H1 (cell line): ENCODE measurements at regions not wholly inside any gene's neighbourhood (a gene's known extent, or its start where the extent isn't known, plus 50 kb on each side); places are given as distances from the start of the nearest gene placed in this dataset.

Source experiments
- CTCF ChIP-seq, 3 experiments: IDR thresholded peaks; 1 replicate in 2 of 3; 2 replicates in 1 of 3; pipeline versions ENCODE4 v1.5.1 to v1.6.1; 2011; ENCODE audit warnings: low read length in 3 of 3, mild to moderate bottlenecking in 3 of 3, inconsistent platforms in 2 of 3, low read depth in 1 of 3, moderate library complexity in 1 of 3; ENCODE audit not compliant: insufficient read depth in 1 of 3; ENCODE audit errors: control extremely low read depth in 1 of 3
- GABPA ChIP-seq: IDR thresholded peaks from 2 replicates; pipeline ENCODE4 v1.6.1; 2011; ENCODE audit warnings: mild to moderate bottlenecking, low read length, moderate library complexity, borderline replicate concordance; ENCODE audit not compliant: insufficient read depth
- JUND ChIP-seq: IDR thresholded peaks from 2 replicates; pipeline ENCODE4 v1.6.1; 2011; ENCODE audit warnings: mild to moderate bottlenecking, improper control_type of control experiment, low read length
- PHF8 ChIP-seq: fragments of 200-600 bp; sonication (generic); conservative IDR thresholded peaks from 2 replicates; pipeline ENCODE4 v1.7.1; 2012; ENCODE audit warnings: low read depth, mild to moderate bottlenecking, inconsistent platforms, low read length, moderate library complexity
- POLR2A ChIP-seq, 2 experiments: IDR thresholded peaks; 1 replicate in 1 of 2; 2 replicates in 1 of 2; pipeline ENCODE4 v1.6.1; 2011; ENCODE audit warnings: low read depth in 2 of 2, low read length in 2 of 2, mild to moderate bottlenecking in 2 of 2; ENCODE audit errors: control extremely low read depth in 1 of 2
- POLR2AphosphoS5 ChIP-seq: IDR thresholded peaks from 2 replicates; pipeline ENCODE4 v1.6.1; 2011; ENCODE audit warnings: low read depth, low read length
- RAD21 ChIP-seq, 2 experiments: IDR thresholded peaks in 1 of 2; conservative IDR thresholded peaks in 1 of 2; 2 replicates each; pipeline ENCODE4 v1.6.1; 2011; ENCODE audit warnings: low read depth in 2 of 2, low read length in 2 of 2, improper control_type of control experiment in 1 of 2, inconsistent platforms in 1 of 2, mild to moderate bottlenecking in 1 of 2, moderate library complexity in 1 of 2
- TAF1 ChIP-seq: IDR thresholded peaks from 2 replicates; pipeline ENCODE4 v1.6.1; 2011; ENCODE audit warnings: mild to moderate bottlenecking, low read depth, low read length
- TEAD4 ChIP-seq: IDR thresholded peaks from 2 replicates; pipeline ENCODE4 v1.6.1; 2012; ENCODE audit warnings: low read depth, low read length, inconsistent platforms, mixed read lengths
- ZNF274 ChIP-seq: IDR thresholded peaks from 2 replicates; pipeline ENCODE4 v1.7.0; 2012; ENCODE audit warnings: low read length, borderline replicate concordance; ENCODE audit errors: extremely low read depth
- TF ChIP-seq, protein P1 (sequence below): IDR thresholded peaks from 2 replicates; pipeline ENCODE4 v1.6.1; 2011; ENCODE audit warnings: low read depth, mild to moderate bottlenecking, low read length; ENCODE audit not compliant: insufficient read depth

- TF ChIP-seq GABPA = no peak
- TF ChIP-seq, protein P1, sequence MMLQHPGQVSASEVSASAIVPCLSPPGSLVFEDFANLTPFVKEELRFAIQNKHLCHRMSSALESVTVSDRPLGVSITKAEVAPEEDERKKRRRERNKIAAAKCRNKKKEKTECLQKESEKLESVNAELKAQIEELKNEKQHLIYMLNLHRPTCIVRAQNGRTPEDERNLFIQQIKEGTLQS = no peak
- TF ChIP-seq JUND = no peak
- TF ChIP-seq TEAD4 = no peak
- no peak for TF ChIP-seq ZNF274
- TF ChIP-seq CTCF (IDR thresholded peaks at IDR 0.05; ENCODE audit: control extremely low read depth in 1 of 3, insufficient read depth in 1 of 3, low read depth in 1 of 3, low read length in 3 of 3) = no peak
- no peak for TF ChIP-seq POLR2A (IDR thresholded peaks at IDR 0.05; ENCODE audit: control extremely low read depth in 1 of 2, low read depth in 2 of 2, low read length in 2 of 2)
- TF ChIP-seq PHF8 = no peak
- no peak for TF ChIP-seq POLR2AphosphoS5
- no peak for TF ChIP-seq TAF1
- no peak for TF ChIP-seq RAD21 (IDR thresholded peaks at IDR 0.05 in 1 of 2, conservative IDR thresholded peaks at IDR 0.05 in 1 of 2; ENCODE audit: low read depth in 2 of 2, low read length in 2 of 2)
Measured at GRCh38 chr13:79869326-79869725, 388.4 kb downstream of the NDFIP2 start.
